ENCODE measurements at regions not wholly inside any gene's neighbourhood (a gene's known extent, or its start where the extent isn't known, plus 50 kb on each side); places are given as distances from the start of the nearest gene placed in this dataset.

- TF ChIP-seq ZBTB8A (IDR thresholded peaks at IDR 0.05; ENCODE audit: partially characterized antibody) = no peak
- TF ChIP-seq ZBTB43 (CRISPR knock-in tag; IDR thresholded peaks at IDR 0.05) = no peak
- no peak for TF ChIP-seq SMAD2 (IDR thresholded peaks at IDR 0.05; ENCODE audit: low read depth, low read length)
- no peak for TF ChIP-seq BRD9 (IDR thresholded peaks at IDR 0.05; ENCODE audit: low read depth, partially characterized antibody)
These were observed 546.6 kb downstream of the EPHA3 start for GRCh38 chr3:89654031-89654430.
